A549 (cell line): ENCODE measurements at regions not wholly inside any gene's neighbourhood (a gene's known extent, or its start where the extent isn't known, plus 50 kb on each side); places are given as distances from the start of the nearest gene placed in this dataset.

Experiments
- BHLHE40 ChIP-seq: IDR thresholded peaks from 2 replicates; pipeline ENCODE4 v1.6.1; 2012; ENCODE audit warnings: low read depth, low read length, inconsistent platforms
- CTCF ChIP-seq: fragments of >200 bp; sonication (Bioruptor Twin); formaldehyde crosslinking; IDR thresholded peaks from 3 replicates; pipeline ENCODE4 v1.5.1; 2016
- EP300 ChIP-seq, 2 experiments: fragments of >200 bp; sonication (Bioruptor Twin); formaldehyde crosslinking; IDR thresholded peaks; 2 replicates in 1 of 2; 3 replicates in 1 of 2; pipeline ENCODE4 v1.6.1; 2016 to 2017
- HES2 ChIP-seq: fragments of >200 bp; sonication (Bioruptor Twin); formaldehyde crosslinking; IDR thresholded peaks from 2 replicates; pipeline ENCODE4 v1.6.1; 2016
- MAZ ChIP-seq: fragments of 150-350 bp; IDR thresholded peaks from 2 replicates; pipeline ENCODE4 v1.6.1; 2014; ENCODE audit warnings: antibody characterized with exemption, low read depth, low read length, borderline replicate concordance
- PBX3 ChIP-seq: IDR thresholded peaks from 2 replicates; pipeline ENCODE4 v1.6.1; 2012
- PHF8 ChIP-seq: fragments of 200-600 bp; sonication (generic); IDR thresholded peaks from 2 replicates; pipeline ENCODE4 v1.6.1; 2016; ENCODE audit warnings: low read depth, mild to moderate bottlenecking, antibody characterized with exemption, moderate library complexity, borderline replicate concordance
- POLR2A ChIP-seq: IDR thresholded peaks from 2 replicates; pipeline ENCODE4 v1.6.1; 2012; ENCODE audit warnings: mild to moderate bottlenecking, low read length
- RFX5 ChIP-seq: fragments of 450-650 bp; IDR thresholded peaks from 2 replicates; pipeline ENCODE4 v1.7.1; 2014; ENCODE audit warnings: antibody characterized with exemption, mild to moderate bottlenecking, moderate library complexity
- RNF2 ChIP-seq: fragments of 200-600 bp; sonication (generic); IDR thresholded peaks from 2 replicates; pipeline ENCODE4 v1.6.1; 2016; ENCODE audit warnings: low read depth, mild to moderate bottlenecking, antibody characterized with exemption, moderate library complexity, borderline replicate concordance
- USF2 ChIP-seq: fragments of 450-650 bp; IDR thresholded peaks from 2 replicates; pipeline ENCODE4 v1.6.1; 2014; ENCODE audit warnings: antibody characterized with exemption

- TF ChIP-seq PBX3 (no peak), POLR2A (no peak), CTCF (peak; percentile 68), USF2 (no peak), RNF2 (no peak), BHLHE40 (no peak), EP300 (IDR thresholded peaks at IDR 0.05) (no peak), RFX5 (no peak), MAZ (no peak), PHF8 (no peak), HES2 (no peak)
Observed at GRCh38 chr20:57092112-57092899, 174.1 kb downstream of the BMP7 start.
